HEK293 (cell line): ENCODE measurements at regions not wholly inside any gene's neighbourhood (a gene's known extent, or its start where the extent isn't known, plus 50 kb on each side); places are given as distances from the start of the nearest gene placed in this dataset.
A peak's percentile ranks its signal among the peaks of the same experiment; 100 is the strongest.

Source experiments
- CTCF ChIA-PET: fragments of 350-600 bp; formaldehyde crosslinking; extraction: SDS; loops from one replicate; lab custom pipeline; 2021; ENCODE audit warnings: antibody characterized with exemption; lab: Yijun Ruan, JAX
- POLR2A ChIA-PET: fragments of 300-600 bp; formaldehyde crosslinking; extraction: SDS; loops from one replicate; lab custom pipeline; 2020; ENCODE audit warnings: antibody characterized with exemption, inconsistent platforms; lab: Yijun Ruan, JAX
- H3K27ac ChIP-seq: fragments of 200-500 bp; sonication (Bioruptor generic); 2 replicates; pipeline ENCODE4 v1.5.1; 2014; ENCODE audit warnings: low read depth, low read length, control low read depth, inconsistent platforms; ENCODE audit errors: extremely low read depth
- H3K36me3 ChIP-seq, 2 experiments: fragments of 200-500 bp in 1 of 2; sonication (Bioruptor generic) in 1 of 2; 1 replicate in 1 of 2; 2 replicates in 1 of 2; pipeline ENCODE4 v1.5.1; 2014 to 2017; ENCODE audit warnings: inconsistent platforms in 2 of 2, low read length in 2 of 2; ENCODE audit not compliant: control insufficient read depth in 2 of 2, insufficient read depth in 1 of 2
- H3K4me1 ChIP-seq: fragments of 200-500 bp; sonication (Bioruptor generic); 2 replicates; pipeline ENCODE4 v1.5.1; 2014; ENCODE audit warnings: mild to moderate bottlenecking, low read length, inconsistent platforms; ENCODE audit not compliant: control insufficient read depth, insufficient read depth
- H3K4me3 ChIP-seq: 2 replicates; pipeline ENCODE4 v1.5.1; 2011; ENCODE audit warnings: low read depth, mild to moderate bottlenecking, control low read depth, low read length, moderate library complexity
- H3K9me3 ChIP-seq: fragments of 200-500 bp; sonication (Bioruptor generic); 2 replicates; pipeline ENCODE4 v1.5.1; 2014; ENCODE audit warnings: low read depth, low read length, inconsistent platforms; ENCODE audit not compliant: control insufficient read depth, insufficient read depth
- CTCF ChIP-seq: fragments of 450-650 bp; formaldehyde crosslinking; IDR thresholded peaks from 2 replicates; pipeline ENCODE4 v1.5.1; 2016; ENCODE audit warnings: missing biosample characterization, missing genetic modification characterization
- KLF9 ChIP-seq: fragments of 450-650 bp; formaldehyde crosslinking; IDR thresholded peaks from 2 replicates; pipeline ENCODE4 v1.5.1; 2016; ENCODE audit warnings: missing biosample characterization, missing genetic modification characterization, low read depth
- MYNN ChIP-seq: fragments of 450-650 bp; formaldehyde crosslinking; IDR thresholded peaks from 2 replicates; pipeline ENCODE4 v1.5.1; 2016; ENCODE audit warnings: missing biosample characterization, missing genetic modification characterization, borderline replicate concordance
- PRDM6 ChIP-seq: fragments of 450-650 bp; formaldehyde crosslinking; IDR thresholded peaks from 2 replicates; pipeline ENCODE4 v1.5.1; 2017; ENCODE audit warnings: missing biosample characterization, missing genetic modification characterization
- SP3 ChIP-seq: fragments of 450-650 bp; formaldehyde crosslinking; IDR thresholded peaks from 2 replicates; pipeline ENCODE4 v1.5.1; 2016; ENCODE audit warnings: missing biosample characterization, missing genetic modification characterization
- ZNF394 ChIP-seq: fragments of 450-650 bp; formaldehyde crosslinking; IDR thresholded peaks from 2 replicates; pipeline ENCODE4 v1.5.1; 2016; ENCODE audit warnings: missing biosample characterization, missing genetic modification characterization, mild to moderate bottlenecking, moderate library complexity, borderline replicate concordance
- ZNF513 ChIP-seq: fragments of 450-650 bp; IDR thresholded peaks from 2 replicates; pipeline ENCODE4 v1.5.1; 2018; ENCODE audit warnings: missing biosample characterization, missing genetic modification characterization
- ZNF549 ChIP-seq: fragments of 450-650 bp; IDR thresholded peaks from 2 replicates; pipeline ENCODE4 v1.5.1; 2018; ENCODE audit warnings: missing biosample characterization, missing genetic modification characterization, mild to moderate bottlenecking, inconsistent platforms, moderate library complexity
- ZNF600 ChIP-seq: fragments of 450-650 bp; formaldehyde crosslinking; IDR thresholded peaks from 2 replicates; pipeline ENCODE4 v1.5.1; 2016; ENCODE audit warnings: missing biosample characterization, missing genetic modification characterization
- ZNF645 ChIP-seq: fragments of 450-650 bp; formaldehyde crosslinking; IDR thresholded peaks from 2 replicates; pipeline ENCODE4; 2016; ENCODE audit warnings: missing biosample characterization, missing genetic modification characterization
- ZNF654 ChIP-seq: fragments of 450-650 bp; formaldehyde crosslinking; IDR thresholded peaks from 2 replicates; pipeline ENCODE4 v1.5.1; 2016; ENCODE audit warnings: low read depth, missing biosample characterization, missing genetic modification characterization
- ZNF660 ChIP-seq: fragments of 450-650 bp; IDR thresholded peaks from 2 replicates; pipeline ENCODE4 v1.5.1; 2018; ENCODE audit warnings: missing biosample characterization, mild to moderate bottlenecking, missing genetic modification characterization
- ZNF830 ChIP-seq: fragments of 450-650 bp; IDR thresholded peaks from 2 replicates; pipeline ENCODE4 v1.5.0; 2018; ENCODE audit warnings: missing biosample characterization, missing genetic modification characterization, low read depth, mild to moderate bottlenecking, moderate library complexity

- H3K9me3 ChIP-seq: no peaks in the 10 kb centered on the region
- no peaks in the 10 kb centered on the region for H3K4me1 ChIP-seq
- no peak overlapping the region for H3K27ac ChIP-seq
- ChIA-PET CTCF (interaction anchor here (0.6 to 4.2 kb wide), 4 partner anchors 10 to 220 kb away, joined by 3 to 23 read pairs (median 3); no protein-coding TSS in a partner anchor), POLR2A (no interaction called here)
- H3K36me3 ChIP-seq: no peaks in the 10 kb centered on the region
- H3K4me3 ChIP-seq: no peak overlapping the region
- TF ChIP-seq SP3 (no peak), ZNF600 (tag by site-specific recombination) (no peak), MYNN (no peak), ZNF830 (tag by site-specific recombination) (no peak), ZNF645 (tag by site-specific recombination) (no peak), KLF9 (tag by site-specific recombination) (no peak), PRDM6 (tag by site-specific recombination) (no peak)
Observed at GRCh38 chr11:116500947-116501602, 271.7 kb downstream of the BUD13 start.

GRCh38 chr11:116500026-116500946, 272.5 kb downstream of the BUD13 start:
- CTCF ChIA-PET: interaction anchor here (0.6 to 4.2 kb wide), 33 partner anchors 8 to 1622 kb away, joined by 3 to 23 read pairs (median 4); no protein-coding TSS in a partner anchor
- no peaks in the 10 kb centered on the region for H3K4me1 ChIP-seq
- TF ChIP-seq ZNF394 (no peak), ZNF549 (no peak)
- H3K27ac ChIP-seq: no peak overlapping the region
- POLR2A ChIA-PET: no interaction called here
- H3K9me3 ChIP-seq: no peaks in the 10 kb centered on the region
- no peak overlapping the region for H3K4me3 ChIP-seq
- no peaks in the 10 kb centered on the region for H3K36me3 ChIP-seq

- ChIA-PET CTCF (interaction anchor here (0.5 to 4.2 kb wide), 43 partner anchors 8 to 1621 kb away, joined by 3 to 23 read pairs (median 4); no protein-coding TSS in a partner anchor), POLR2A (no interaction called here)
- no peaks in the 10 kb centered on the region for H3K9me3 ChIP-seq
- H3K4me3 ChIP-seq: no peak overlapping the region
- no peak overlapping the region for H3K27ac ChIP-seq
- TF ChIP-seq ZNF660 (tag by site-specific recombination) (0 out of 2 replicates have a peak, but pooled peaks have one; percentile 46), CTCF (tag by site-specific recombination) (peak; percentile 28; the same call in 1 of the 2 replicates), ZNF654 (tag by site-specific recombination) (peak; percentile 58), ZNF513 (tag by site-specific recombination) (no peak)
- H3K4me1 ChIP-seq: no peaks in the 10 kb centered on the region
- H3K36me3 ChIP-seq: no peaks in the 10 kb centered on the region
Observed at GRCh38 chr11:116499396-116500003, 273.3 kb downstream of the BUD13 start.
